ENCODE measurements at regions not wholly inside any gene's neighbourhood (a gene's known extent, or its start where the extent isn't known, plus 50 kb on each side); places are given as distances from the start of the nearest gene placed in this dataset.

DNA sequence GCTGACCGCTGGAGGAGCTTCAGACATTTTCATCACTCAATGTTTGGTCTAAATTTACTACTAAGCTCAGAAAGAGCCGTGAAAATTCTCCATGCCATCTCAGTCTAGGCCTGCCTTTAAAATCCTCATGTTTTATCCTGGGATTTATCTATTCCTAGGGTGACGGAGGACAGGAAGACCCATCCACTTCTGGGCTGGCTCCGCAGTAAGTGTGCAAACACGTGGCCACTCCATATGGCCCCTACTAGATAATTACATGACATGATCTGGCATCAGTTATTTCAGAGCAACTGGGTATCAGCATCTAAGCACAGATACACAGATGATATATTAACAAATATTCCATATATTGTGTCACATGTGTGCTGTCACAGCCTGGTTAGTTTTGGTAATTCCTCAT, 77.8 kb upstream of the HS3ST4 start:
- Histone ChIP-seq H2AFZ (ENCODE audit: low read depth, low read length) (no peak overlapping the region), H3K9ac (ENCODE audit: low read length) (no peak overlapping the region), H3K79me2 (replicated peaks; ENCODE audit: insufficient read depth, low read length) (no peaks in the 10 kb centered on the region), H3K27ac (ENCODE audit: low read length) (no peak overlapping the region), H3K36me3 (ENCODE audit: insufficient read depth, low read length) (no peaks in the 10 kb centered on the region), H4K20me1 (ENCODE audit: insufficient read depth) (no peaks in the 10 kb centered on the region), H3K4me3 (ENCODE audit: low read length) (no peak overlapping the region), H3K27me3 (ENCODE audit: insufficient read depth, low read depth, low read length) (no peaks in the 10 kb centered on the region), H3F3A (ENCODE audit: insufficient read depth, low read length, poor library complexity, severe bottlenecking) (no peaks in the 10 kb centered on the region), H3K4me2 (ENCODE audit: low read length) (no peak overlapping the region), H3K9me3 (ENCODE audit: low read length) (no peaks in the 10 kb centered on the region), H3K9me2 (ENCODE audit: insufficient read depth, low read length) (no peaks in the 10 kb centered on the region)
- TF ChIP-seq, protein P1, sequence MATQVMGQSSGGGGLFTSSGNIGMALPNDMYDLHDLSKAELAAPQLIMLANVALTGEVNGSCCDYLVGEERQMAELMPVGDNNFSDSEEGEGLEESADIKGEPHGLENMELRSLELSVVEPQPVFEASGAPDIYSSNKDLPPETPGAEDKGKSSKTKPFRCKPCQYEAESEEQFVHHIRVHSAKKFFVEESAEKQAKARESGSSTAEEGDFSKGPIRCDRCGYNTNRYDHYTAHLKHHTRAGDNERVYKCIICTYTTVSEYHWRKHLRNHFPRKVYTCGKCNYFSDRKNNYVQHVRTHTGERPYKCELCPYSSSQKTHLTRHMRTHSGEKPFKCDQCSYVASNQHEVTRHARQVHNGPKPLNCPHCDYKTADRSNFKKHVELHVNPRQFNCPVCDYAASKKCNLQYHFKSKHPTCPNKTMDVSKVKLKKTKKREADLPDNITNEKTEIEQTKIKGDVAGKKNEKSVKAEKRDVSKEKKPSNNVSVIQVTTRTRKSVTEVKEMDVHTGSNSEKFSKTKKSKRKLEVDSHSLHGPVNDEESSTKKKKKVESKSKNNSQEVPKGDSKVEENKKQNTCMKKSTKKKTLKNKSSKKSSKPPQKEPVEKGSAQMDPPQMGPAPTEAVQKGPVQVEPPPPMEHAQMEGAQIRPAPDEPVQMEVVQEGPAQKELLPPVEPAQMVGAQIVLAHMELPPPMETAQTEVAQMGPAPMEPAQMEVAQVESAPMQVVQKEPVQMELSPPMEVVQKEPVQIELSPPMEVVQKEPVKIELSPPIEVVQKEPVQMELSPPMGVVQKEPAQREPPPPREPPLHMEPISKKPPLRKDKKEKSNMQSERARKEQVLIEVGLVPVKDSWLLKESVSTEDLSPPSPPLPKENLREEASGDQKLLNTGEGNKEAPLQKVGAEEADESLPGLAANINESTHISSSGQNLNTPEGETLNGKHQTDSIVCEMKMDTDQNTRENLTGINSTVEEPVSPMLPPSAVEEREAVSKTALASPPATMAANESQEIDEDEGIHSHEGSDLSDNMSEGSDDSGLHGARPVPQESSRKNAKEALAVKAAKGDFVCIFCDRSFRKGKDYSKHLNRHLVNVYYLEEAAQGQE (IDR thresholded peaks at IDR 0.05; ENCODE audit: borderline replicate concordance), result no peak
- TF ChIP-seq POLR2AphosphoS5 (IDR thresholded peaks at IDR 0.05), result no peak
- no peak for TF ChIP-seq MXI1 (conservative IDR thresholded peaks at IDR 0.05; ENCODE audit: poor library complexity, severe bottlenecking)
- TF ChIP-seq SMC3 (conservative IDR thresholded peaks at IDR 0.05; ENCODE audit: poor library complexity), result no peak
- TF ChIP-seq EZH2 (IDR thresholded peaks at IDR 0.05; ENCODE audit: borderline replicate concordance, insufficient read depth, low read length, poor library complexity, severe bottlenecking), result no peak
- TF ChIP-seq TAF1 (IDR thresholded peaks at IDR 0.05; ENCODE audit: low read depth), result no peak
- no peak for TF ChIP-seq EP300 (conservative IDR thresholded peaks at IDR 0.05; ENCODE audit: poor library complexity, severe bottlenecking)
- TF ChIP-seq, protein P2, sequence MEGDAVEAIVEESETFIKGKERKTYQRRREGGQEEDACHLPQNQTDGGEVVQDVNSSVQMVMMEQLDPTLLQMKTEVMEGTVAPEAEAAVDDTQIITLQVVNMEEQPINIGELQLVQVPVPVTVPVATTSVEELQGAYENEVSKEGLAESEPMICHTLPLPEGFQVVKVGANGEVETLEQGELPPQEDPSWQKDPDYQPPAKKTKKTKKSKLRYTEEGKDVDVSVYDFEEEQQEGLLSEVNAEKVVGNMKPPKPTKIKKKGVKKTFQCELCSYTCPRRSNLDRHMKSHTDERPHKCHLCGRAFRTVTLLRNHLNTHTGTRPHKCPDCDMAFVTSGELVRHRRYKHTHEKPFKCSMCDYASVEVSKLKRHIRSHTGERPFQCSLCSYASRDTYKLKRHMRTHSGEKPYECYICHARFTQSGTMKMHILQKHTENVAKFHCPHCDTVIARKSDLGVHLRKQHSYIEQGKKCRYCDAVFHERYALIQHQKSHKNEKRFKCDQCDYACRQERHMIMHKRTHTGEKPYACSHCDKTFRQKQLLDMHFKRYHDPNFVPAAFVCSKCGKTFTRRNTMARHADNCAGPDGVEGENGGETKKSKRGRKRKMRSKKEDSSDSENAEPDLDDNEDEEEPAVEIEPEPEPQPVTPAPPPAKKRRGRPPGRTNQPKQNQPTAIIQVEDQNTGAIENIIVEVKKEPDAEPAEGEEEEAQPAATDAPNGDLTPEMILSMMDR (IDR thresholded peaks at IDR 0.05; ENCODE audit: poor library complexity, severe bottlenecking), result no peak
- TF ChIP-seq RAD21 (conservative IDR thresholded peaks at IDR 0.05), result no peak

DNA sequence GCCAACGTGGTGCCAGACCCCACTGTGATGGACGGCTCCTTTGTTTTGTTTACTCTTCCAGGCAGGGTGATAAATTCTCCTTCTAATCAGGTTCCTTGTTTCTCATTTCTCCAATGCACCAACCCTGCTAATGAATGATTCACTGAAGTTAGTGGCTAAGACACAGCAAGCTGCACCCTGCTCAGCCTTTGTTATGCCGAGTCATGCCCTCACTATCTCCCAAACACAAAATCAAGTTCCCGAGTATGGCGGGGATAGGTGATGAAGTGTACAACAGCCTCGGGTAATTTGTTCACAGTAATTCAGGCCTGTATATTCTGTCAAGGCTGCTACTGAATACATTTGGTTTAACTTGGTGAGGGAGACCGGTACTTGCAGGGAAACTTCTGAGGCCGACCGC, 83.8 kb upstream of the HS3ST4 start:
- no peaks in the 10 kb centered on the region for H3K27me3 ChIP-seq (ENCODE audit: insufficient read depth, low read depth, low read length)
- H3K9ac ChIP-seq (ENCODE audit: low read length), result no peak overlapping the region
- TF ChIP-seq, protein P2 (IDR thresholded peaks at IDR 0.05; ENCODE audit: poor library complexity, severe bottlenecking), result no peak
- TF ChIP-seq, protein P1 (IDR thresholded peaks at IDR 0.05; ENCODE audit: borderline replicate concordance), result no peak
- no peak for TF ChIP-seq MXI1 (conservative IDR thresholded peaks at IDR 0.05; ENCODE audit: poor library complexity, severe bottlenecking)
- TF ChIP-seq RAD21 (conservative IDR thresholded peaks at IDR 0.05), result no peak
- no peak for TF ChIP-seq SMC3 (conservative IDR thresholded peaks at IDR 0.05; ENCODE audit: poor library complexity)
- no peak for TF ChIP-seq EZH2 (IDR thresholded peaks at IDR 0.05; ENCODE audit: borderline replicate concordance, insufficient read depth, low read length, poor library complexity, severe bottlenecking)
- no peak for TF ChIP-seq TAF1 (IDR thresholded peaks at IDR 0.05; ENCODE audit: low read depth)
- no peak for TF ChIP-seq EP300 (conservative IDR thresholded peaks at IDR 0.05; ENCODE audit: poor library complexity, severe bottlenecking)
- no peak for TF ChIP-seq POLR2AphosphoS5 (IDR thresholded peaks at IDR 0.05)
- no peaks in the 10 kb centered on the region for H3K36me3 ChIP-seq (ENCODE audit: insufficient read depth, low read length)
- no peak overlapping the region for H3K4me3 ChIP-seq (ENCODE audit: low read length)
- no peak overlapping the region for H3K4me2 ChIP-seq (ENCODE audit: low read length)
- no peaks in the 10 kb centered on the region for H4K20me1 ChIP-seq (ENCODE audit: insufficient read depth)
- no peak overlapping the region for H3K27ac ChIP-seq (ENCODE audit: low read length)
- H3K9me2 ChIP-seq (ENCODE audit: insufficient read depth, low read length), result no peaks in the 10 kb centered on the region
- no peaks in the 10 kb centered on the region for H3F3A ChIP-seq (ENCODE audit: insufficient read depth, low read length, poor library complexity, severe bottlenecking)
- H3K79me2 ChIP-seq (replicated peaks; ENCODE audit: insufficient read depth, low read length), result no peaks in the 10 kb centered on the region
- H3K9me3 ChIP-seq (ENCODE audit: low read length), result no peaks in the 10 kb centered on the region
- H2AFZ ChIP-seq (ENCODE audit: low read depth, low read length), result no peak overlapping the region

Measured in neural cell (in vitro differentiated cells).